Osteoblast (primary cell): ENCODE measurements at regions not wholly inside any gene's neighbourhood (a gene's known extent, or its start where the extent isn't known, plus 50 kb on each side); places are given as distances from the start of the nearest gene placed in this dataset.

ENCODE experiments used
- DNase-seq: peaks from one replicate; pipeline ENCODE4 v3.0.0; 2011; ENCODE audit warnings: low spot score, mixed read lengths; ENCODE audit not compliant: insufficient read length; ENCODE audit errors: missing footprints
- H2AFZ ChIP-seq: 2 replicates; pipeline ENCODE4 v1.6.0; 2011; ENCODE audit warnings: mild to moderate bottlenecking, low read length
- H3K27ac ChIP-seq: 2 replicates; pipeline ENCODE4 v1.5.1; 2011; ENCODE audit warnings: mild to moderate bottlenecking, low read depth, low read length, moderate library complexity
- H3K27me3 ChIP-seq: 2 replicates; pipeline ENCODE4 v1.6.0; 2012; ENCODE audit warnings: mild to moderate bottlenecking, control low read depth, inconsistent platforms, low read length, moderate library complexity; ENCODE audit not compliant: insufficient read depth
- H3K36me3 ChIP-seq: 2 replicates; pipeline ENCODE4 v1.5.1; 2011; ENCODE audit warnings: mild to moderate bottlenecking, low read length, control low read depth, moderate library complexity; ENCODE audit not compliant: insufficient read depth
- H3K4me1 ChIP-seq: 2 replicates; pipeline ENCODE4 v1.5.1; 2011; ENCODE audit warnings: mild to moderate bottlenecking, low read length, control low read depth, moderate library complexity; ENCODE audit not compliant: insufficient read depth
- H3K4me2 ChIP-seq: 2 replicates; pipeline ENCODE4 v1.6.0; 2011; ENCODE audit warnings: mild to moderate bottlenecking, low read length; ENCODE audit not compliant: insufficient read depth
- H3K4me3 ChIP-seq: fragments of 200-600 bp; sonication (generic); 3 replicates; pipeline ENCODE4 v1.5.1; 2012; ENCODE audit warnings: mild to moderate bottlenecking, low read length, inconsistent platforms; ENCODE audit not compliant: insufficient read depth
- H3K79me2 ChIP-seq: 2 replicates; pipeline ENCODE4 v1.6.0; 2012; ENCODE audit warnings: mild to moderate bottlenecking, low read length, control low read depth, inconsistent platforms; ENCODE audit not compliant: insufficient read depth
- H3K9me3 ChIP-seq: 2 replicates; pipeline ENCODE4 v1.5.1; 2011; ENCODE audit warnings: low read depth, low read length, control low read depth
- H4K20me1 ChIP-seq: 2 replicates; pipeline ENCODE4 v1.6.0; 2012; ENCODE audit warnings: mild to moderate bottlenecking, low read length, control low read depth; ENCODE audit not compliant: insufficient read depth
- CTCF ChIP-seq: IDR thresholded peaks from 2 replicates; pipeline ENCODE4 v1.5.1; 2011; ENCODE audit warnings: mild to moderate bottlenecking, low read depth, low read length, moderate library complexity; ENCODE audit errors: extremely low read depth

GRCh38 chr2:8159211-8159965 is 522.5 kb upstream of the ID2 start:
- Histone ChIP-seq H3K4me2 (no peak overlapping the region), H3K79me2 (no peaks in the 10 kb centered on the region), H3K27me3 (no peaks in the 10 kb centered on the region), H3K4me1 (no peaks in the 10 kb centered on the region), H4K20me1 (no peaks in the 10 kb centered on the region), H3K9me3 (no peaks in the 10 kb centered on the region), H3K36me3 (no peaks in the 10 kb centered on the region), H2AFZ (no peak overlapping the region), H3K27ac (no peak overlapping the region), H3K4me3 (no peak overlapping the region)
- no peak for TF ChIP-seq CTCF
- no peak for DNase-seq

GRCh38 chr2:8159966-8160603 is 521.8 kb upstream of the ID2 start:
- no peak for DNase-seq
- no peak for TF ChIP-seq CTCF
- Histone ChIP-seq H3K4me3 (no peak overlapping the region), H3K79me2 (no peaks in the 10 kb centered on the region), H3K36me3 (no peaks in the 10 kb centered on the region), H4K20me1 (no peaks in the 10 kb centered on the region), H3K9me3 (no peaks in the 10 kb centered on the region), H3K4me1 (no peaks in the 10 kb centered on the region), H3K27ac (no peak overlapping the region), H3K27me3 (no peaks in the 10 kb centered on the region), H2AFZ (no peak overlapping the region), H3K4me2 (no peak overlapping the region)

GRCh38 chr2:8160959-8161358 is 520.9 kb upstream of the ID2 start:
- H3K9me3 ChIP-seq = no peaks in the 10 kb centered on the region
- H3K36me3 ChIP-seq = no peaks in the 10 kb centered on the region
- no peak for TF ChIP-seq CTCF
- H2AFZ ChIP-seq = no peak overlapping the region
- no peak for DNase-seq
- no peaks in the 10 kb centered on the region for H3K4me1 ChIP-seq
- no peak overlapping the region for H3K4me2 ChIP-seq
- no peaks in the 10 kb centered on the region for H3K27me3 ChIP-seq
- no peak overlapping the region for H3K27ac ChIP-seq
- H3K79me2 ChIP-seq = no peaks in the 10 kb centered on the region
- no peak overlapping the region for H3K4me3 ChIP-seq
- no peaks in the 10 kb centered on the region for H4K20me1 ChIP-seq

GRCh38 chr2:8162552-8162951 is 519.3 kb upstream of the ID2 start:
- H4K20me1 ChIP-seq = no peaks in the 10 kb centered on the region
- DNase-seq = no peak
- no peak for TF ChIP-seq CTCF
- H2AFZ ChIP-seq = no peak overlapping the region
- no peaks in the 10 kb centered on the region for H3K4me1 ChIP-seq
- no peaks in the 10 kb centered on the region for H3K36me3 ChIP-seq
- H3K4me3 ChIP-seq = no peak overlapping the region
- H3K79me2 ChIP-seq = no peaks in the 10 kb centered on the region
- no peaks in the 10 kb centered on the region for H3K27me3 ChIP-seq
- H3K4me2 ChIP-seq = no peak overlapping the region
- H3K9me3 ChIP-seq = no peaks in the 10 kb centered on the region
- H3K27ac ChIP-seq = no peak overlapping the region
